GM12865 (cell line): ENCODE measurements at regions not wholly inside any gene's neighbourhood (a gene's known extent, or its start where the extent isn't known, plus 50 kb on each side); places are given as distances from the start of the nearest gene placed in this dataset.

Experiments
- DNase-seq: peaks from one replicate; pipeline ENCODE4 v3.0.0; 2010; ENCODE audit warnings: low read depth
- H3K4me3 ChIP-seq: 2 replicates; pipeline ENCODE4 v1.5.1; 2011; ENCODE audit warnings: mild to moderate bottlenecking, low read depth, low read length, control low read depth
- TF ChIP-seq, protein P1 (sequence below): IDR thresholded peaks from 2 replicates; pipeline ENCODE4 v1.5.1; 2011; ENCODE audit warnings: low read length, control low read depth, low read depth, inconsistent platforms; ENCODE audit not compliant: insufficient read depth; ENCODE audit errors: missing control alignments

DNA sequence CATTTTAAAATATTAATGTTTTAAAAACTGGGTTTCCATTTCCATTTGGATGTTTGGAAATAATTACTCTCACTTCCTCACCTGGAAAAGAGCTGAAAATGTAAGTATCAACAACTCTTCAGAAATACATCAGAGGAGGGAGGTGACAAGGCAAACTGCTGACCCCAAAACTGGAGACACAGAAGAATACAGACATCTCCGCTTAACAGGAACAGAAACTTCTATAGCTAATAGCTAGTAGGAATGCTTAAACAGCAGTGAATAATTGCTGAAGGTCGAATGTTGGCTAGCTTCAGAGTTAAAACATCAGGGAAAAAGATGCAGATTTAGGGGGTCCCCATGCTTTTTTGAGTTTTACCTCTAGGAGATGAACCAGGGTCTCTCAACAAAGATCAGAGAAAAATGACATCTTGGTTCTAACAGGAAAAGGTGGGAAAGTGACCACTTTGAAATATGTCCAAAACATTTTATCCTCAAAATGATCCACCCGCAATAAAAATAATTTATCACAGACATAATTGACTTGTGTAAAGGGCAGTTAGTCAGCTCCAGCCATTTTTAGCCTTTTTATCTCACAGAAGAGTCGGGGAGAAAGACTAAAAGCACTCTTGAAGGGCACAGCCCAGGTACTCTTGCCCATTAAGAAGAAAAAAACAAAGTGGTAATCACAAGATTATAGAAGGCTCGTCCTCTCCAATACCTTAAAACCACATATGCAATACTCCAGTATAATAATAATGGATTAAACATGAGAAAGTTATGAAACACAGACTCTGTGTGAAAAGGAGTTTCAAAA, 1474.9 kb downstream of the EFNA5 start:
- peak; percentile 17 for DNase-seq
- H3K4me3 ChIP-seq: peak overlapping the region; percentile 6; the same call in 1 of the 2 replicates
- TF ChIP-seq, protein P1, sequence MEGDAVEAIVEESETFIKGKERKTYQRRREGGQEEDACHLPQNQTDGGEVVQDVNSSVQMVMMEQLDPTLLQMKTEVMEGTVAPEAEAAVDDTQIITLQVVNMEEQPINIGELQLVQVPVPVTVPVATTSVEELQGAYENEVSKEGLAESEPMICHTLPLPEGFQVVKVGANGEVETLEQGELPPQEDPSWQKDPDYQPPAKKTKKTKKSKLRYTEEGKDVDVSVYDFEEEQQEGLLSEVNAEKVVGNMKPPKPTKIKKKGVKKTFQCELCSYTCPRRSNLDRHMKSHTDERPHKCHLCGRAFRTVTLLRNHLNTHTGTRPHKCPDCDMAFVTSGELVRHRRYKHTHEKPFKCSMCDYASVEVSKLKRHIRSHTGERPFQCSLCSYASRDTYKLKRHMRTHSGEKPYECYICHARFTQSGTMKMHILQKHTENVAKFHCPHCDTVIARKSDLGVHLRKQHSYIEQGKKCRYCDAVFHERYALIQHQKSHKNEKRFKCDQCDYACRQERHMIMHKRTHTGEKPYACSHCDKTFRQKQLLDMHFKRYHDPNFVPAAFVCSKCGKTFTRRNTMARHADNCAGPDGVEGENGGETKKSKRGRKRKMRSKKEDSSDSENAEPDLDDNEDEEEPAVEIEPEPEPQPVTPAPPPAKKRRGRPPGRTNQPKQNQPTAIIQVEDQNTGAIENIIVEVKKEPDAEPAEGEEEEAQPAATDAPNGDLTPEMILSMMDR: no peak

GRCh38 chr5:106189121-106189809, 1481.5 kb downstream of the EFNA5 start:
- no peak overlapping the region for H3K4me3 ChIP-seq
- no peak for DNase-seq
- TF ChIP-seq, protein P1: no peak

- peak; percentile 60 for DNase-seq
- no peak overlapping the region for H3K4me3 ChIP-seq
- TF ChIP-seq, protein P1: no peak
These were observed 1485.1 kb downstream of the EFNA5 start for GRCh38 chr5:106185661-106186081.

DNA sequence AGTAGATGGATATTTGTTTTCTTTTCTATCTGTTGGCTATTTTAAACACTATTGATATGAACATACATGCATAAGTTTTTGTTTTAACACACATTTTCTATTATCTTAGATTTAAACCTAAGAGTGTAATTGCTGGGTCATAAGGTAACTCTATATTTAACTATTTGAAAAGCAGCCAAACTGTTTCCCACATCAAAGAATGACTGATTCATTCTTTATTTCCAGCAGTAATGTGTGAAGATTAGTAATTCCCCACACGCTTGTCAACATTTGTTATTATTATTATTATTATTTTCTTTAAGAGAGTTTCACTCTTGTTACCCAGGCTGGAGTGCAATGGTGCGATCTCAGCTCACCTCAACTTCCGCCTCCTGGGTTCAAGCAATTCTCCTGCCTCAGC, 1495.8 kb downstream of the EFNA5 start:
- TF ChIP-seq, protein P1: no peak
- DNase-seq: no peak

DNA sequence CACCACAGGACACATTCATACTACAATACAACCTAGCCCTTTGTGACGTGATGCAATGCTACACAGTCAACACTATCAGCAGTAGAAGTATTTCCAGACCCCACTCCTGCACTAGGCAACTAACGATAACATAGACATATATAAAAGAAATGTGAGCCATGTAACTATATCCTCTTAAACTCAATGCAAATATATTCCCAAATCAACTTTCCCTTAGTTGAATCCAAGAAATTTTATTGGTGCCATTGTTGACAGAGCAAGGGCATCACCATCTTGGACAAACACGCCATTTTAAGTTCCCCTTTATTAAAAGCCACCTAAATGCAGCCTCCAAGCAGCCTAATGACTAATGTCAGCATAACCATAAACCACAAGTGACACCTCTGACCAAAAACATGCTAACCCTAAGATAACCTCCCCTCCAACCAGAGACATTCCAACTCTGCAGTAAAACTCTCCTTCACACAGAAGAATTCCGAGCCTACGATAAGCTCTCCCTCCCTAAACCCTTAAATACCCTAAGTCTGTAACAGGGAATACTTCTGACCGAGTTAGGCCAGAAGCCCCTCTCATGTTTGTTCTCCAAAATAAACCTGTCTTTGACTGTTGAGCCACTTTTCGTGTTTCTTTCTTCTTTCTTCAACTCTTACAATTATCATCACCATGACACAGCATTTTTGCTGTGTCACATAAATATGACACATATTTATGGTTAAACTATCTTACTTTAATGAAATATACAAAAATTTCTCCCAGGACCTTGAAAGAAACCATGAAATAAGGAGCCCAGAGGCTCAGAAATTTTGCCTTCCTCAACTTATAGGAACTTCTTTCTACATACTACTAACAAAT, 1497.8 kb downstream of the EFNA5 start:
- peak; percentile 37 for DNase-seq
- TF ChIP-seq, protein P1: no peak
- H3K4me3 ChIP-seq: no peak overlapping the region

More for the DNA sequence above, 1495.8 kb downstream of the EFNA5 start:
- no peak overlapping the region for H3K4me3 ChIP-seq

GRCh38 chr5:106171708-106172107, 1499.0 kb downstream of the EFNA5 start:
- TF ChIP-seq, protein P1: no peak
- no peak for DNase-seq

More at GRCh38 chr5:106171708-106172107, 1499.0 kb downstream of the EFNA5 start:
- no peak overlapping the region for H3K4me3 ChIP-seq
